Endothelial cell of umbilical vein (primary cell): ENCODE measurements at regions not wholly inside any gene's neighbourhood (a gene's known extent, or its start where the extent isn't known, plus 50 kb on each side); places are given as distances from the start of the nearest gene placed in this dataset.

Experiments
- EZH2 ChIP-seq: IDR thresholded peaks from 2 replicates; pipeline ENCODE4 v1.6.1; 2012; ENCODE audit warnings: borderline replicate concordance, low read depth, mild to moderate bottlenecking, moderate library complexity, low read length, inconsistent platforms; ENCODE audit not compliant: severe bottlenecking
- GATA2 ChIP-seq: IDR thresholded peaks from 2 replicates; pipeline ENCODE4 v1.7.0; 2011; ENCODE audit warnings: low read depth, mild to moderate bottlenecking, moderate library complexity, mixed read lengths, low read length; ENCODE audit not compliant: insufficient read length, insufficient read depth
- JUN ChIP-seq: IDR thresholded peaks from 2 replicates; pipeline ENCODE4 v1.6.1; 2011; ENCODE audit warnings: borderline replicate concordance, low read depth; ENCODE audit not compliant: insufficient read length, insufficient read depth
- POLR2AphosphoS5 ChIP-seq: IDR thresholded peaks from 2 replicates; pipeline ENCODE4 v1.6.1; 2012; ENCODE audit warnings: low read depth, mild to moderate bottlenecking, control low read depth, low read length, moderate library complexity; ENCODE audit not compliant: insufficient read depth
- TF ChIP-seq, protein P1 (sequence below), 2 donors: IDR thresholded peaks; 1 replicate in 1 of 2; 2 replicates in 1 of 2; pipeline ENCODE4 v1.5.1; 2011; ENCODE audit warnings: low read length in 2 of 2, mild to moderate bottlenecking in 2 of 2, moderate library complexity in 2 of 2, control low read depth in 1 of 2, inconsistent platforms in 1 of 2, low read depth in 1 of 2; ENCODE audit not compliant: insufficient read depth in 1 of 2; ENCODE audit errors: extremely low read depth in 1 of 2
- TF ChIP-seq, protein P2 (sequence below): IDR thresholded peaks from 2 replicates; pipeline ENCODE4 v1.6.1; 2011; ENCODE audit not compliant: insufficient read depth, insufficient read length

DNA sequence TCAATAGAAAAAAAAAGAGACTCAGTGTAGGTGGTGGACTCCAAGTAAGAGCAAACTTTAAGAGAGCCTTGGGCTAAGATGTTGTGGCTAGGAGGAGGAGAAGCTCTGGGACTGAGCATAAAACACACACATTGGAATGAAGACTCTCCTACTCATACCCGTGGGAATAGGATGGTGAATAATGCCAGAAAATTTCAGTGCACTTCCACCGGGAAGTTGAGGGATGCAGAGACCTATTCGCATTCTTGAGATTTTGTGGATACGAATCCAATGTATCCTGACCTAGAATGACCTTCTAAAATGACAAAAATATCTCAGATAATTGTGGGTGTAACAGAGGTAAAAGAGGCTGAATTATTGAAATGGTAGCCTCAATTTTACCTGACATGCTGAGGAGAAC is 388.7 kb upstream of the SGO1 start:
- TF ChIP-seq JUN (peak; percentile 12), POLR2AphosphoS5 (no peak), EZH2 (no peak), GATA2 (peak; percentile 21)
- TF ChIP-seq, protein P1, sequence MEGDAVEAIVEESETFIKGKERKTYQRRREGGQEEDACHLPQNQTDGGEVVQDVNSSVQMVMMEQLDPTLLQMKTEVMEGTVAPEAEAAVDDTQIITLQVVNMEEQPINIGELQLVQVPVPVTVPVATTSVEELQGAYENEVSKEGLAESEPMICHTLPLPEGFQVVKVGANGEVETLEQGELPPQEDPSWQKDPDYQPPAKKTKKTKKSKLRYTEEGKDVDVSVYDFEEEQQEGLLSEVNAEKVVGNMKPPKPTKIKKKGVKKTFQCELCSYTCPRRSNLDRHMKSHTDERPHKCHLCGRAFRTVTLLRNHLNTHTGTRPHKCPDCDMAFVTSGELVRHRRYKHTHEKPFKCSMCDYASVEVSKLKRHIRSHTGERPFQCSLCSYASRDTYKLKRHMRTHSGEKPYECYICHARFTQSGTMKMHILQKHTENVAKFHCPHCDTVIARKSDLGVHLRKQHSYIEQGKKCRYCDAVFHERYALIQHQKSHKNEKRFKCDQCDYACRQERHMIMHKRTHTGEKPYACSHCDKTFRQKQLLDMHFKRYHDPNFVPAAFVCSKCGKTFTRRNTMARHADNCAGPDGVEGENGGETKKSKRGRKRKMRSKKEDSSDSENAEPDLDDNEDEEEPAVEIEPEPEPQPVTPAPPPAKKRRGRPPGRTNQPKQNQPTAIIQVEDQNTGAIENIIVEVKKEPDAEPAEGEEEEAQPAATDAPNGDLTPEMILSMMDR (IDR thresholded peaks at IDR 0.05; ENCODE audit: extremely low read depth in 1 of 2, insufficient read depth in 1 of 2, low read depth in 1 of 2, low read length in 2 of 2), result no peak
- TF ChIP-seq, protein P2, sequence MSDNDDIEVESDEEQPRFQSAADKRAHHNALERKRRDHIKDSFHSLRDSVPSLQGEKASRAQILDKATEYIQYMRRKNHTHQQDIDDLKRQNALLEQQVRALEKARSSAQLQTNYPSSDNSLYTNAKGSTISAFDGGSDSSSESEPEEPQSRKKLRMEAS, result no peak
